GM18519 (cell line): ENCODE measurements at regions not wholly inside any gene's neighbourhood (a gene's known extent, or its start where the extent isn't known, plus 50 kb on each side); places are given as distances from the start of the nearest gene placed in this dataset.
"Not testable (repeated sequence)": the region's sequence is repeated elsewhere in the genome, so short reads cannot be mapped to it uniquely, and the experiment has no call there.

Experiments
- ATAC-seq: cut with Tn5 transposase; IDR thresholded peaks from one replicate; pipeline ENCODE4 v1.9.1; 2021; ENCODE audit warnings: mild to moderate bottlenecking, moderate library complexity; ENCODE audit not compliant: unreplicated experiment, low FRiP score

DNA sequence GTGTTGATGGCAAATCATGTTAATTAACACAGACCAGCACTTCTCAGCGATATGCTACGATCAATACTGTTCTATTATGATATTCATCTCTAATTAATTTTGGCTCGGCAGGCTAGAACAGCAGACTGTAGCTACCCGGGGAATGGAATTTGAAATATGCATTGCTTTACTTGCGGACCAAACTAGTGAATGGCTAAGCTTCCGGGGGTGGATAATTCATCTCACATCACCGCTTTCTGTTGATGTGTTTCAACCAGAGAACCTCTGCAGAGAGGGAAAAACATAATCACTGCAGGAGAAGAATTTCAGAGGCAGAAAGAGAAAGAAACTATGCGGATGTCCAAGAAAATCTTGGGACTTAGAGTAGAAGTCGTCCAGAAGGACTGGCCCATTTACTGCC, 490.9 kb downstream of the STK39 start:
- no peak for ATAC-seq

DNA sequence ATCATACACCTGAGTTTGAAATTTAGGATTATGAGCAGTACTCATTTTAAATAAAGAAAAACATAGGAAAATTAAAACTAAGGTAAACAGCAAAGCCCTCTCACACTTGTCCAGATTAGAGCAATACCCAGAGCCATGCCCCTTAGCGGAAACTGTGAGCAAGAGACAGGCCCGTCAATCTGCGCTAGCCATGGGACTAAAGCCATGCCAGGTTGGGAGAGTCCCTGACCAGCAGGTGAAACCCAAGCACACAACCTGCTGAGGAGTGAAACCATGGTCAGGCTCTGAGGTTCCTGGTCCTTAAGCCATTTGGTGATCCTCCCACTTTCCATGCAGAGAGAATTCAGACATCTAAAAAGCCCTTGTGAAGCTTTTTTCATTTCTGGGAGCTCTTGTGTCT, 494.3 kb downstream of the STK39 start:
- no peak for ATAC-seq

DNA sequence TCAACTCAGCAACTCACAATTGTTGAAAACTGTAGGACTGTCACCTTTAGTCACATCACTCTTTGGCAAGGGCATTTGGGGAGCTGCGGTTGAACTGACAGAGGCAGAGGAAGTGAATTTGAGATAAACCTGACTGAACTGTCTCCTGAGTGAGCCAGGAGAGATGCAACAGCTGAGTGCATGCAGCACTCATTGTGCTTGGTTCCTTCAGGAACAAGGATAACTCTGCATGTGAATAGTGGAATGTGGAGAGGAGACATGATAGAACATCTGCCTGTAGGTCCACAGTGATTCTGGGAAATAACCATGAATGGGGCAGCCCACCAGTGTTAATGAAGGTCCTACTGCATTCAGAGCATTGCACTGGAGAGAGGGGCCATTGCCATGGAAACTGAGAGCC, 494.7 kb downstream of the STK39 start:
- ATAC-seq = no peak

DNA sequence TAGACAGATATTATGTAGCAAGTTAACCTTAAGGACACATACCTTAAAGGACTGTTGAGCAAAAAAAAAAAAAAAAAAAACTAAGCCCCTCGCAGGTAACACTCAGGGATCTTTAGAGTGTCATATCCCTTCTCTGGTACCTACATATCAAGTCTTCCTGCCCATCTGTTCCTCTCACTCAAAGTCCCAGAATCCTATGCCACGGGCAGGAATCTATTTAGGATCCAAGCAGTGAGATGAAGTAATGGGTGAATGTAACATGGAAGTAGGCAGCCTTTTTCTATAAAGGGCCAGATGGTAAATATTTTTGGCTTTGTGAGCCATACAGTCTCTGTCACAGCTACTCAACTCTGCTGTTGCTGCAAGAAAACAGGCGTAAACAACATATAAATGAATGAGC, 496.7 kb downstream of the STK39 start:
- no peak for ATAC-seq

DNA sequence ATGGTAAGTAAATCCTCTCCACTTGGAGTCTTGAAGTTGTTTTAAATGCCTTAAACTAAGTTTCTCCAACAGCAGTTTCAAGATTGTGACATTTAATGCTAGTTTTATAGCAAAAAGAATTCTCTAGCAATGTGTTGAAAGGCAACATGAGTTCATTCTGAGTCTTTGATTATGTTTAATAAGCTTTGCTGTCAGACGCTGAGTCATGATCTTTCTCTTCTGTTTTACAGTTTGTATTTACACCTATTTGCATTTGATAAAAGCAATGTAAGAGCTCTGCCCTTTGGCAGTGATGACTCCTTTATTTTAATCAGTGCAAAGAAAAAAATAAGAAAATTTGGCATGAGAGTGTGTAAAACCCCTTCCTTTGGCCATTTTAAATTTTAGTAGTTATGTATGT, 497.7 kb downstream of the STK39 start:
- no peak for ATAC-seq

DNA sequence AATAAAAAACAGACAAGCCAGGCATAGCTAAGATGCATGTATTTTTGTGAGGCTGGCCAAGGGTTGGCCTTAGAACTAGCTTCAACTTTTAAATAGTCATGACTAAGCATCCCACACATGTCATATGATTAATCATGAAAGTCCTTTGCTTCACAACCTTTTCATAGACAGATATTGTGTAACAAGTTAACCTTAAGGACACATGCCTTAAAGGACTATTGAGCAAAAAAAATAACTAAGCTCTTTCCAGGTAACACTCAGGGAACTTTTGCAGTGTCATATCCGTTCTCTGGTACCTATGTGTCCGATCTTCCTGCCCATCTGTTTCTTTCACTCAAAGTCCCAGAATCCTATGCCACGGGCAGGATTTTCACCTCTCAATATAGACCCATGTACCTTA, 498.4 kb downstream of the STK39 start:
- ATAC-seq = no peak

DNA sequence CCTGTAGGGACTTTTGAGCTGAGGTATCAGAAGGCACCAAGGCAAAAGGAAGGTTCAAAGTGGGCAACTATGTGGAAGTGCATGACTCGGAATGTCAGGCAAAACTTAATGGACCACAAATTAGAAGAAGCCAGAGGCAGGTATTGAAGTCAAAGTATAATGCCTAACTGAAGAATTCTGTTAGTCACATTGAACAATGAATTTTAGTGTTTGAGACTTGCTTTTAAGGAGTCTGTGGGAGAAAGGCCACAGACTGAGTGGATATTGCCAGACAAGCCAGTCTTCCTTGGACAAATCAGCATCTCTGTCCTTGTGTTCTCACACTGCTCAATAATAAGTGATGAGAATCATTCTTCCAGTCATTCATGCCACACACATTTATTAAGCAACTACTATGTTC, 498.9 kb downstream of the STK39 start:
- ATAC-seq = no peak

DNA sequence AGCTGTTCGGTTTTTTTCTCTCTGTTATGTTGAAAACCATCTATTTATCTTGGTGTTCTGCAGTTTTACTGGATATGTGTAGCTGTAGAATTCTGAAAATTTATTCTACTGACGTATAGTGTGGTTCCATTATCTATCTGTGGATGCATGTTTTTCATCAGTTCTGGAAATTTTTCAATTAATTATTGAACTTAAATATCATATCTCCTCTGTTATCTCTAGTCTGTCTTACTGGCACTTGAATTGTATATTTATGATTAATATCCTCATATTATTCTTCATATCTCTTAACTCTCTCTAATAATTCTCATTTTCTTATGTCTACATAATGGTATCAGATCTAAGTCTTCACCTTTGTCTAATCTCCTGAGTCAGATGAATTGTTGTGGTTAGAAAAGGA, 501.7 kb downstream of the STK39 start:
- ATAC-seq = no peak

DNA sequence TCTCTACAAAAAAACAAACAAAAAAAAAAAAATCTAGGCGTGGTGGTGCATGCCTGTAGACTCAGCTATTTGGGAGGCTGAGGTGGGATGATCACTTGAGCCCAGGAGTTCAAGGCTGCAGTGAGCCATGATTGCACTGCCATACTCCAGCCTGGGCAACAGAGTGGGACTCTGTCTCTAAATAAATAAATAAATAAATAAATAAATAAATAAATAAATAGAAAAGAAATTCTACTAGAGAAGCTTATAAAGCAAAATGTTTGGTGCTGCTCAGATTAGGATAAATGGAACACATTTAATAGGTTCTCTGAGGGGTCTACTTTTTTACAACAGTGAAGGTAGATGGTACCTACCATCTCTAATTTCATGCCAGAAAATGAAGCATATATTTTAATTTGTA, 507.5 kb downstream of the STK39 start:
- not testable (repeated sequence) for ATAC-seq

DNA sequence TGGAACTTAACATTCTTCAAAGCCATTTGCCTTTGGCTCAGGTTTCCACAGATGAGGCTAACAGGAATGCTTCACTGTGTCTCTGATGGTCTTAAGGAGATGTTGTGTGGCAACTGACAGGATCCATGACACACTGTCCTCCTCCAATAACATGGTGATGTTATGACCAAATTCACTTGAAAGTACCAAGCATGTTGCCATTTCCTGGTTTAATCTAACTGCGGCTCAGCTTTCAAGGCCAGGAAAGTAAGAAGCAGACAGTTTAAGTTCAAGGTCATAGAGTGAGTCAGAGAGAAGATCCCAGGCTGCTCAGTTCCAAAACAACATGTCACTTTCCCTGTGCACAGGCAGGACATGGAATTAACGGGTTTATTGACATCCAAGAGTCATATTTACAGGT, 513.6 kb downstream of the STK39 start:
- ATAC-seq = no peak

DNA sequence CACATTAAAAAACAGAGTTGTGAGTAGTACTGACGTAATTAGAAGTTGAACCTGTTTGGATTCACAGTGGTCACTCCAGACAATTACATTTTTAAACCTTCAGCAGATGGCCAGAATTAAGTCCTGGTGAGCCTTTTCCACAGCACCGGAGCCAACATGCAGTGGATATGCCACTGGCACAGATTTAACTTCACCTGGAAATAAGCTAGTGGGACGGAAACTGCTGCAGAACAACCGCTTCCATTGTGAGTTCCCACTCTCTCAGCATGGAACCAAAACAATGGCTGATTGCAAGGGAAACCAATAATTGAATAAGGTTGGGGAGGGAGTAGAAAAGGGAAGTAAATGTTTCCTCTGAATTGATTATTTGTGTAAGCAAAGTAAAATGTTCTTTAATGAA, 515.1 kb downstream of the STK39 start:
- no peak for ATAC-seq

DNA sequence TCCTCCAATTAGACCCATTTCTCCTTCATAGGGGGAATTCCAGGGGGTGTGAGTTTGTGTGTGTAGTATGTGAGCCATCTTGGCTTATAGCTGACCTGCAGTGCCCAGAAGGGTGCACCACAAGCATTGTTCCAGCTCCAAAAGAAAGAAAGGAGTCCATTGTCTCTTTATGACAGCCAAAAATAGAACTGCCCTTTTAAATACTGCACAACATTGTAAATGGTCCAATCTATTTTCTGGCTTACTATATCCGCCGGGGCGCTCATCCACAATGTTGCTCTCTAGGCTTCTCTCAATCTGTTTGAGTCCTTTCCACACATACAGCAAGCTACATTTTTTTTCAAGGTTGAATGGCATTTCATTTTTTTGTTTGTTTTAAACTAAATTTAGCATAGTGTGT, 517.5 kb downstream of the STK39 start:
- no peak for ATAC-seq

DNA sequence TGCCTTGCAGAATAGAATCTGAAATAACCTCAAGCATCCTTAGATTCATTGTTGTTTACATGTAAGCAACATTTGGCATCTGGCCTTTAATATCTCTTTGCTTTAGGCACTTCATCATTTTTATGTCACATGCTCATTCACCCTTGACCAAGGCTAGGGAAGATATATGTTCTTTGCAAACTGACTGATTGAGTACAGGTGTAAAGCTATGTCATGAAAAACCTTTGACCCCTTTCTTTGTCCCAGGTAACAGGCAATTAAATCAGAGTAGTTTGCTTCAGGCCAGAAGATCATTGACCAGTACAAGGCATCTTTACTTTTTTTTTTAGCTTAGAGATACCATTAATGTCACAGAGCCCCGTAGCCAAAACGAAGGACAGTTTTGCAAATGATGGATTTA, 520.6 kb downstream of the STK39 start:
- ATAC-seq = no peak

DNA sequence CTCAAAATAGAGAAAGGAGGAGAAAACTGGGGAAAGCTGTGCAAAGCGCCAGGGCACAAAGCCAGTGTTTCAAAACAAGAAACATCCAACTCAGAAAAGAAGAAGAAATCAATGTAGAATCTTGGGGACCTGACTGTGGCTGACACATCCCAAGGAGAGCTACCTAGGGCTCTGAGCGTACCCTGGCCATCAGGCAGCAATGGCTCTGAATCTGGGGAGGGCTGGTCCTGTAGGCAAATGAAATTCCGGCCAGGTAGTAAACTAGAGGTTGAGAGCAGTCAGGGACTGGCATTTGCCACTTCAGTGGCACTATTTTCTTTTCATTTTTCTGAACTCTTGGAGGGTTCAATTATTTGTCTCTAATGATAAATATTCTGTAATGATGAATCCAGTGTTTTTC, 525.8 kb downstream of the STK39 start:
- ATAC-seq = no peak

DNA sequence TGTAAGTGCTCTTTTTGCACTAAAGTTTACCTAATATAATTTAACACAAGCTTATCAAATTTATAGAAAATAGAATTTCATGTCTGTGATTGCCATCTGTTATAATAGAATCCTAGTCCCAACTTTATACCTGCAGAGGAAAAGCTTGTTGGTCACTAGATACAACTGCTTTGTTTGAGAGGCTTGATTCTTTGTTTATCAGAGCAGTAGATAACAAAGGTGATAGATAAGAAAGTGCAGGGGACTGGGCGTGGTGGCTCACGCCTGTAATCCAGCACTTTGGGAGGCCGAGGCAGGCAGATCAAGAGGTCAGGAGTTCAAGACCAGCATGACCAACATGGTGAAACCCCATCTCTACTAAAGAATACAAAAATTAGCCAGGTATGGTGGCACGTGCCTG, 528.0 kb downstream of the STK39 start:
- no peak for ATAC-seq

DNA sequence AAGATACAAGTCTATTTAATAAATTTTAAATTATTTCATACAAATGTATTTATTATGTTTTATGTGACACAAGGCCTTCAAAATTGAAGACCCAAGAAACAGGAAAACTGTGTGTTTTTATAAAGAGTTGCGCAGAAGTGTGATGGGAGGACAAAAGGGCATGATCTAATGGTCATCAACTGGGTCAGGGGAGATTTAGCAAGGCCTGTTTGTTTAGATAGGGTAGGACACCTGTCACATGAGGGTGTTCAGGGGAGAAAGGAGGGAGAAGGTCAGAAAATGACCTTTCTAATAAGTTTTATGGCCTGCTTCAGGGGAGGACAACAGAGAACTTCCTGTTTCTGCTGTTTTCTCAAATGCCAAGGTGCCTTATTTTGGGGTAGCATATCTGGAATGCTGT, 528.8 kb downstream of the STK39 start:
- no peak for ATAC-seq

DNA sequence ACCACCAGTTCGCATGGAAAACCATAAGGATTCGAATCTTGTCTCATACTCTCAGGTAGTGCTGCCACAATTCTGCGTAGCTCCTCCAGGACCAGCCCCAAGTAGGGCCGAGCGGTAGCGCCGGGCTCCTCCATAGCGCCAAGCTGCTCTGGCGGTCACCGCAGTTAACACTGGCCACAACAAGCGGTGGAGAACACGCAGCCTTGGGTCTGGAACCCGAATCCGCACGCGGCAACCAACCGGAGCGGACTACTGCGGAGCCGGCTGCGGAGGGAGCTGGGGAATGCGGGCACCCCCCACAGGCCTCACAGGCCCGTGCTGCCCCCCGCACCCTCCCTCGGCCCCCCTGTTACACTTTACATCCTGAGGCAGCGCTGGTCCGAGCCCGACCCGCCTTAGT, 531.5 kb downstream of the STK39 start:
- ATAC-seq = no peak

DNA sequence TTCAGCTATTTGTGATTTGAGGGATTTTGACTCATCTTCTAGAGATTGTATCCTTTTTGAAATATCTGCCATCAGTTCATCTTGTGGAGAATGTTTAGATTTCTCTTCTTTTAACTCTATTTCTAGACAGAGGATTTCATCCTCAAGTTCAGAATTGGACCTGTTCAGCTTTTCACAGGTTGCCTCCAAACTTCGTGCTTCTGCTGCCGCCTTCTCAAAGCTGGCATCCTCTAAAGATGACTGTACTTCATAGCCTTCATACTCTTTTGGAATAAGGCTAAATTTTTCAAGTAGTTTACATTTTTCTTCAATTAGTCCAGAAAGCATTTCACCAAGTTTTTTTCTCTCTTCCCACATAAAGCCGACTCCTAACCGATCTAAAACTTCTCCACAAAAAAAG, 531.9 kb downstream of the STK39 start:
- not testable (repeated sequence) for ATAC-seq

DNA sequence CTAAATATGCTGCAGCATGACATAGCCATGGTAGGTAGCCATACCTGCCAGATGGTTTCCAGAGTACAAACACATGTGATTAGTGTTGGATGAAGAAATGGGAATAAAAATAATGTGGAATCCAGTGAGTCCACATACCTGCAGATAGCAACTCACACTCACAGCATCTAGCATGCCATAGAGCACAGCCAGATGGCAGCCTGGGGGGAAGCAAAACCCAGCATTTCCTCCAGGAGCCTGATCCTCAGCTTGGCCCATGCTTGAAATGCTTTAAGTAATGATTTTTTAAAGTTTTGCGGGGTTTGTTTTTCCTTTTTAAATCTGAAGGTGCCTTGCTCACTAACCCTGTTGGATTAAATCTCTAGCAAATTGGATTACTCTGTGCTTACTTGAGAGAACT, 535.1 kb downstream of the STK39 start:
- ATAC-seq = no peak

DNA sequence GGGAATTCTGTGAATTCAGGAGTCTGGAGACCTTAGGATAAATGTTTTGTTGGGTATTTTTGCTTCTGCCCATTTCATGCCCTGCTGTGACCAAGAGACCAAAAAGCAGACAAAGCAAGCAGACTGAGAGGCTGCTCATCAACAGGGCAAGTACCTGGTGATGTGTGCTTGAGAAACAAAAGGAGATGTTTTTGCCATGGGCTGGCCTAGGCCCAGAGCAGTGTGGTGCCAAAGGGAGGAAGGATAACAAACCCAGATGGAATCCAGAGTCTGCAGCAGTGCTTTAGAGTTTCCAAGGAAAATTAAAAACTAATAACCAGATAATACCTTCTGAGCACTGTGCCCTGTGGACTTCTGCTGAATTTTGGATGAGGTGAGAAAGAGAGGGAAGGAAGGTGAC, 538.4 kb downstream of the STK39 start:
- no peak for ATAC-seq

DNA sequence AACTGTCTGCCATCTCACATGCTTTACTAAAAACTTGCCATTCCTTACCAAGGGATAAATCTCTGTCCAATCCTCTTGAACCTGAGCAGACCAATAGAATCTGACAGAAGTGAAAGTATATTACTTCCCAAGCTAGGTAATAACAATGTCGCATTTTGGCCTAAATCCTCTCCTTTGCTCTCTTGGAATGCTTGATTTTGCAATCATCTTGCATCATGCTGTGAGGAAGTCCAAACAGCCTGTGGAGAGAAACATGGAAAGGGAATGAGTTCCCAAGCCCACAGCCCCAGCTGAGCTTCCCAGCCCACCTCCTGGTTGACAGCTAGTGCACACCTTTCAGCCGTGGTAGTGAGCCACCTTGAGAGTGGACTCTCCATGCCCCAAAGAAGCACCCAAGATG, 540.6 kb downstream of the STK39 start:
- no peak for ATAC-seq

DNA sequence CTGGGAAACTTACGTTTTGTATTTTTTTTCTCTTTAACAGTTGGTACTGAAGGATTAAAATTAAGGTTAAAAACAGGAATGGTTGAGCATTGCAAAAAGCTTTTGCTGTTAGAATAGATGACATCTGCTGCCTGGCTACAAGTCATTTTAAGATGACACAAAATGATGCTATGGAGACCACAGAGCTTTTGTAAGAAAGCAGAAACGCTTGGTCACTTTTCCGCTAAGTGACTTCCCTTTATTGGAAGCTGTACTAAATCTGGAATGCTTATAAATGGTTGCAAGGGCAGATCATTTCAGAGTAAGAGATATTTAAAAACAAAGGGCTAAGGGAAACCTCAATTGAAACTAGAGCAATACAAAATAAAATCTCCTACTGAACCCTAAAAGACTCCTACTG, 544.0 kb downstream of the STK39 start:
- no peak for ATAC-seq

DNA sequence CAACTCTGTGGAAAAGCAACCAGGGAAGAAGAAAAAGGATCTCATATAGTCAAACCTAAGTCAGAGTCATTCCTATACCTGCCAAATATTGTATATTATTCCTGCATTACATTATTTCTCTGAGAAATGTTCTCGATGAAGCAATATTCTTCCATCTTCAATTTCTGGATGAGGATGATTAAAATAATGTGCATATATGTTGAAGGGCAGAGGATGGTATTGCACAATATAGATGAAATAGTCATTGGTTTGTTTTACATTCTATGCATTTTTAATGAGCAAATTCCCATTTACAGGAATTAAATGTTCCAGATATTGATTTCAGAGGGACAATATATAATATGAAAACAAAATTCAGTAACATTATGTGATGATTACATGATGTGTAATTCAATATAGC, 545.2 kb downstream of the STK39 start:
- ATAC-seq = no peak

DNA sequence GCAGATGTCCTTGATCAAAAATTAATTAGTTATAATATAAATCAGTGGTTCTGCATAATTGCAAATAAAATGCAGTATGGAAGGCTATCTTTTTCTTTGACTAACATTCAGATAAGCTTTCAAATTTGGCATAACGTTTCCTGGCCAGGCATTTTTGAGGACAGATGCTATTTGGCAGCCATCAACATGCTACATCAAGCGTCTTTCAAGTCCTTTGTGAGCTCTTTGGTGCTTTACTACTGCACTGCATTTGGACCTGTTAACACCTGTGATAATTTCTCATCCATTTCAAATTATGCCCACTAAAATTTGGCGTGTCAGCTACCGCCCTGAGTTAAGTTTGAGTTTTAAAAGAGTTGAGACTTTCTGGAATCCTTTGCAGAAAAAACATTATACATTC, 545.7 kb downstream of the STK39 start:
- no peak for ATAC-seq
